Type B pancreatic cell (in vitro differentiated cells): ENCODE measurements at regions not wholly inside any gene's neighbourhood (a gene's known extent, or its start where the extent isn't known, plus 50 kb on each side); places are given as distances from the start of the nearest gene placed in this dataset.

Experiments
- DNase-seq: peaks from one replicate; pipeline ENCODE4 v3.0.0; 2021; ENCODE audit warnings: mixed read lengths; ENCODE audit not compliant: unreplicated experiment; ENCODE audit errors: extremely low spot score
- H3K27ac Mint-ChIP-seq: 2 replicates; pipeline ENCODE4 v1.8.0; 2021; ENCODE audit warnings: mild to moderate bottlenecking, mixed read lengths
- H3K27me3 Mint-ChIP-seq: 2 replicates; pipeline ENCODE4 v1.8.0; 2021; ENCODE audit warnings: mixed read lengths
- H3K36me3 Mint-ChIP-seq: 2 replicates; pipeline ENCODE4 v1.8.0; 2021; ENCODE audit warnings: mixed read lengths
- H3K4me1 Mint-ChIP-seq: one replicate; pipeline ENCODE4 v1.8.0; 2021; ENCODE audit warnings: mixed read lengths; ENCODE audit not compliant: unreplicated experiment
- H3K4me3 Mint-ChIP-seq: 2 replicates; pipeline ENCODE4 v1.8.0; 2021; ENCODE audit warnings: mild to moderate bottlenecking, mixed read lengths
- H3K9me3 Mint-ChIP-seq: 2 replicates; pipeline ENCODE4 v1.8.0; 2021; ENCODE audit warnings: mixed read lengths
- CTCF ChIP-seq: fragments of 200-600 bp; sonication (generic); conservative IDR thresholded peaks from 2 replicates; pipeline ENCODE4 v1.5.0; 2021; ENCODE audit warnings: antibody characterized with exemption, mild to moderate bottlenecking

GRCh38 chr12:126204326-126204725, 1139.1 kb downstream of the AACS start:
- H3K27me3 Mint-ChIP-seq = peaks cover 18% of the 10 kb centered on the region
- TF ChIP-seq CTCF = no peak
- H3K4me1 Mint-ChIP-seq = no peaks in the 10 kb centered on the region
- DNase-seq = no peak
- H3K27ac Mint-ChIP-seq = no peak overlapping the region
- H3K4me3 Mint-ChIP-seq = no peak overlapping the region
- H3K36me3 Mint-ChIP-seq = no peaks in the 10 kb centered on the region
- H3K9me3 Mint-ChIP-seq = peaks cover 4% of the 10 kb centered on the region

- peaks cover 4% of the 10 kb centered on the region for H3K9me3 Mint-ChIP-seq
- no peaks in the 10 kb centered on the region for H3K4me1 Mint-ChIP-seq
- H3K4me3 Mint-ChIP-seq = no peak overlapping the region
- H3K36me3 Mint-ChIP-seq = no peaks in the 10 kb centered on the region
- no peak overlapping the region for H3K27ac Mint-ChIP-seq
- peaks cover 8% of the 10 kb centered on the region for H3K27me3 Mint-ChIP-seq
- TF ChIP-seq CTCF = no peak
- DNase-seq = no peak
Observed at GRCh38 chr12:126210026-126210425, 1144.8 kb downstream of the AACS start.

- Mint-ChIP-seq H3K9me3 (peaks cover 4% of the 10 kb centered on the region), H3K4me1 (no peaks in the 10 kb centered on the region), H3K27me3 (peaks cover 8% of the 10 kb centered on the region), H3K4me3 (no peak overlapping the region), H3K36me3 (no peaks in the 10 kb centered on the region), H3K27ac (no peak overlapping the region)
- no peak for DNase-seq
- TF ChIP-seq CTCF = no peak
Observed at GRCh38 chr12:126210448-126210847, 1145.2 kb downstream of the AACS start.

- no peak overlapping the region for H3K27ac Mint-ChIP-seq
- no peaks in the 10 kb centered on the region for H3K36me3 Mint-ChIP-seq
- H3K9me3 Mint-ChIP-seq = no peaks in the 10 kb centered on the region
- no peak for TF ChIP-seq CTCF
- peaks cover 3% of the 10 kb centered on the region for H3K27me3 Mint-ChIP-seq
- H3K4me3 Mint-ChIP-seq = no peak overlapping the region
- DNase-seq = no peak
- H3K4me1 Mint-ChIP-seq = no peaks in the 10 kb centered on the region
Observed at GRCh38 chr12:126212824-126213223, 1147.6 kb downstream of the AACS start.

- Mint-ChIP-seq H3K27me3 (peaks cover 19% of the 10 kb centered on the region), H3K9me3 (no peaks in the 10 kb centered on the region), H3K4me3 (no peak overlapping the region), H3K27ac (no peak overlapping the region), H3K4me1 (no peaks in the 10 kb centered on the region), H3K36me3 (no peaks in the 10 kb centered on the region)
- TF ChIP-seq CTCF = no peak
- DNase-seq = no peak
Observed at GRCh38 chr12:126218697-126219096, 1153.5 kb downstream of the AACS start.

- no peaks in the 10 kb centered on the region for H3K9me3 Mint-ChIP-seq
- no peak for TF ChIP-seq CTCF
- H3K4me3 Mint-ChIP-seq = no peak overlapping the region
- no peak overlapping the region for H3K27ac Mint-ChIP-seq
- H3K27me3 Mint-ChIP-seq = peaks cover 20% of the 10 kb centered on the region
- no peak for DNase-seq
- no peaks in the 10 kb centered on the region for H3K4me1 Mint-ChIP-seq
- H3K36me3 Mint-ChIP-seq = no peaks in the 10 kb centered on the region
Observed at GRCh38 chr12:126219139-126219538, 1153.9 kb downstream of the AACS start.
